ENCODE measurements at regions not wholly inside any gene's neighbourhood (a gene's known extent, or its start where the extent isn't known, plus 50 kb on each side); places are given as distances from the start of the nearest gene placed in this dataset.

DNA sequence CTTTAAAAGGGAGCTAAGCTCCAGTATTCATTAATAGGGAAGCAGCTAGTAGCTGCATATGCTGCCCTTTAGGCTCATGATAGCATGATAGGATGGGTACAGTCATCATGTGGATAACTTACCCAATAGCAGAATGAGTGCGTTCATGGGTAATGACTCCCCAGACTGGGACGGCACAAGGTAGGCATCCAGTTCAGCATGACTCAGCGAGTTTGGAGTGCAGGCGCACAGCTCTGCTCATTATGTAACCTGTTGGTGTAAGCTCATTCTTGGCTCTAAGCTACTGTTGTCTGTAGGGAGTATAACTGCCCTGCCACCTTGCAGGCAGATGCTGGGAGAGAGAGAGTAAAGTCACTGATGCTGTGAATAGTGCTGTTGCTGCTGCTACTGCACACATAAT, 209.2 kb upstream of the SYT4 start:
- Histone ChIP-seq H3K27me3 (ENCODE audit: control insufficient read depth in 1 of 2, insufficient read depth in 2 of 2, low read length in 1 of 2) (no peaks in the 10 kb centered on the region), H3K4me3 (ENCODE audit: low read length in 2 of 2) (no peak overlapping the region), H3K9me3 (ENCODE audit: control insufficient read depth, low read length) (no peaks in the 10 kb centered on the region), H3K27ac (ENCODE audit: low read depth in 1 of 2, low read length in 2 of 2) (no peak overlapping the region), H3K36me3 (ENCODE audit: control insufficient read depth in 1 of 2, insufficient read depth in 2 of 2, low read length in 1 of 2) (no peaks in the 10 kb centered on the region), H3K4me1 (ENCODE audit: control insufficient read depth in 1 of 2, insufficient read depth in 2 of 2, low read length in 2 of 2) (no peaks in the 10 kb centered on the region)
- ATAC-seq (ENCODE audit: low FRiP score) (no peak), DNase-seq (no peak)
- intact Hi-C loops (cut with DNase I): no loop called here
- WGBS, 2 donors: 91% methylated on average over 4 of the region's 4 CpGs

DNA sequence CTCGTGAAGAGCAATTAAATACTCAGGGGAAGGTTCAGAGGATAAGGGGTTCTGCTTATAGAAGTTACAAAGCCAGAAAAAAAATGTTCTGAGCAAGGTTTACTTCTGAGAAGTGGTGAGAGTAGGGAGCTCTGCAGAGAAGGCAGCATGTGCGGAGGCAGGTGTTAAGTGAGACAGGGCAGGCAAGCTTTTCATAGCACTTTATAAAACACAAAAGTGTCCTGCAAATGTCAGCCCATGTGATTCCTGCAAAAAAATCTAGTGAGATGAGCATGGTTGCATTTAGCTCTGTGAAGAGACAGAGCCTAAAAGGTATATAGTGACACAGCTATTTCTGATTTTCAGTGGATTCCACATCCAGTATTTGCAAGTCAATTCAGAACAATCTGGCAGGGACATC, 223.8 kb upstream of the SYT4 start:
- intact Hi-C loops (cut with DNase I): no loop called here
- ATAC-seq (ENCODE audit: low FRiP score) (no peak), DNase-seq (no peak)
- Histone ChIP-seq H3K4me1 (ENCODE audit: control insufficient read depth in 1 of 2, insufficient read depth in 2 of 2, low read length in 2 of 2) (no peaks in the 10 kb centered on the region), H3K4me3 (ENCODE audit: low read length in 2 of 2) (no peak overlapping the region), H3K9me3 (ENCODE audit: control insufficient read depth, low read length) (no peaks in the 10 kb centered on the region), H3K27me3 (ENCODE audit: control insufficient read depth in 1 of 2, insufficient read depth in 2 of 2, low read length in 1 of 2) (no peaks in the 10 kb centered on the region), H3K27ac (ENCODE audit: low read depth in 1 of 2, low read length in 2 of 2) (no peak overlapping the region), H3K36me3 (ENCODE audit: control insufficient read depth in 1 of 2, insufficient read depth in 2 of 2, low read length in 1 of 2) (no peaks in the 10 kb centered on the region)
- WGBS, 2 donors: 58 to 76% methylated on average over 2 of the region's 2 CpGs

DNA sequence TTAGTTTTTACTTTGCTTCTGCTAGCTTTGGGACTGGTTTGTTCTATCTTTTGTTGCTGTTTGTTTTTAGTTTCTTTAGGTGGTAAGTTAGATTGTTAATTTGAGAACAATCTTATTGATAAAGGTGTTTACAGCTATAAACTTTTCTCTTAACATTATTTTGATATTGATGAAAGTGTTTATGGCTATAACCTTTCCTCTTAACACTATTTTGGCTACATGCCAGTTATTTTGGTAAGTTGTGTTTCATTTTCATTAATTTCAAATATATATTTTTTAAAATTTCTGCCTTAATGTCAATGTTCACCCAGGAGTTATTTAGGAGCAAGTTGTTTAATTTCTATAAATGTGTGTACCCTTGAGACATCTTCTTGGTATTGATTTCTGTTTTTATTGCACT, 229.6 kb upstream of the SYT4 start:
- H3K4me1 ChIP-seq (ENCODE audit: control insufficient read depth in 1 of 2, insufficient read depth in 2 of 2, low read length in 2 of 2): no peaks in the 10 kb centered on the region

DNA sequence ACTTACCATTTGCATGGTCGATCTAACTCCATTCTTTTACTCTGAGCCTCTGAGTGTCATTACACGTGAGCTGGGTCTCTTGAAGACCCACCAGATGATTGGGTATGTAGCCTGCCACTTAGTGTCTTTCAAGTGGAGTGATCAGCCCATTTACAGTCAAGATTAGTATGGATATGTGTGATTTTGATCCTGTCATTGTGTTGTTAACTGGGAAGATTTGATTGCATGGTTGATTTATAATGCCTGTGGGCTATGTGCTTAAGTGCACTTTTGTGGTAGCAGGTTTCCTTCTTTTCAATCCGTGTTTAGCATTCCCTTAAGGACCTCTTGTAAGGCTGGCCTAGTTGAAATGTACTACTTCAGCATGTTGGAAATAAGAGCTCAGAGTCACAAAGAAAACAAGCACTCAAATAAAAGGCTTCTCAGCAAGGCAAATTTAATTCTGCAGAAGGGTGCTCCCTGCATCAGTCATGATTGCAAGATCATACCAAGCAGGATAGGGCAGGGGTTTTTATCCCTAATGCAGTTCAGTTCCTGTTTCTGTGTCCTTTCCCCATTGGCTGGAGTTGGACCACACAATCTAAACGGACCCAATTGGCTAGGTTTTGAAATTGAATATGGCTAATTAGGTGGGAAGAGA, 230.7 kb upstream of the SYT4 start:
- no peaks in the 10 kb centered on the region for H3K27me3 ChIP-seq (ENCODE audit: control insufficient read depth in 1 of 2, insufficient read depth in 2 of 2, low read length in 1 of 2)
- H3K4me3 ChIP-seq (ENCODE audit: low read length in 2 of 2): no peak overlapping the region
- 64 to 69% methylated on average over 4 of the region's 4 CpGs for WGBS, 2 donors
- H3K9me3 ChIP-seq (ENCODE audit: control insufficient read depth, low read length): peaks cover 6% of the 10 kb centered on the region
- no peaks in the 10 kb centered on the region for H3K36me3 ChIP-seq (ENCODE audit: control insufficient read depth in 1 of 2, insufficient read depth in 2 of 2, low read length in 1 of 2)
- intact Hi-C loops (cut with DNase I): no loop called here
- H3K27ac ChIP-seq (ENCODE audit: low read depth in 1 of 2, low read length in 2 of 2): no peak overlapping the region
- no peak for DNase-seq
- ATAC-seq (ENCODE audit: low FRiP score): no peak
- H3K4me1 ChIP-seq (ENCODE audit: control insufficient read depth in 1 of 2, insufficient read depth in 2 of 2, low read length in 2 of 2): no peaks in the 10 kb centered on the region

More for the DNA sequence above, 229.6 kb upstream of the SYT4 start:
- DNase-seq: no peak
- Histone ChIP-seq H3K27me3 (ENCODE audit: control insufficient read depth in 1 of 2, insufficient read depth in 2 of 2, low read length in 1 of 2) (no peaks in the 10 kb centered on the region), H3K9me3 (ENCODE audit: control insufficient read depth, low read length) (peaks cover 6% of the 10 kb centered on the region), H3K27ac (ENCODE audit: low read depth in 1 of 2, low read length in 2 of 2) (no peak overlapping the region), H3K36me3 (ENCODE audit: control insufficient read depth in 1 of 2, insufficient read depth in 2 of 2, low read length in 1 of 2) (no peaks in the 10 kb centered on the region), H3K4me3 (ENCODE audit: low read length in 2 of 2) (no peak overlapping the region)
- intact Hi-C loops (cut with DNase I): no loop called here
- ATAC-seq (ENCODE audit: low FRiP score): no peak

DNA sequence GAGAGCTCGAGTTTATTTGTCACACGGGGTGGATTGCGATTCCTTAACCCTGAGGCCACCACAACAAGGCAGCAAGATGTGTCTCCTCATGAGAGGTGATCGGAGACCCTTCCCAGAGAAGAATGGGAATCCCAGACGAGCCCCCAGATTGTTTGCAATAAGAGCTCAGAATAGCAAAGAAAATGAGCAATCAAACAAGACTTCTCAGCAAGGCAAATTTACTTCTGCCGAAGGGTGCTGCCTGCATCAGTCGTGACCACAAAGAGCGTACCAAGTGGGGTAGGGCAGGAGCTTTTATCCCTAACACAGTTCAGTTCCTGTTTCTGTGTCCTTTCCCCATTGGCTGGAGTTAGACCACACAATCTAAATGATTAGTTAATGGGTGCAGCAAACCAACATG, 237.5 kb upstream of the SYT4 start:
- intact Hi-C loops (cut with DNase I): no loop called here
- no peak overlapping the region for H3K4me3 ChIP-seq (ENCODE audit: low read length in 2 of 2)
- ATAC-seq (ENCODE audit: low FRiP score): no peak
- H3K4me1 ChIP-seq (ENCODE audit: control insufficient read depth in 1 of 2, insufficient read depth in 2 of 2, low read length in 2 of 2): no peaks in the 10 kb centered on the region
- no peaks in the 10 kb centered on the region for H3K27me3 ChIP-seq (ENCODE audit: control insufficient read depth in 1 of 2, insufficient read depth in 2 of 2, low read length in 1 of 2)
- no peaks in the 10 kb centered on the region for H3K36me3 ChIP-seq (ENCODE audit: control insufficient read depth in 1 of 2, insufficient read depth in 2 of 2, low read length in 1 of 2)
- no peak overlapping the region for H3K27ac ChIP-seq (ENCODE audit: low read depth in 1 of 2, low read length in 2 of 2)
- 82 to 85% methylated on average over 8 of the region's 8 CpGs for WGBS, 2 donors
- no peak for DNase-seq
- peaks cover 5% of the 10 kb centered on the region for H3K9me3 ChIP-seq (ENCODE audit: control insufficient read depth, low read length)

DNA sequence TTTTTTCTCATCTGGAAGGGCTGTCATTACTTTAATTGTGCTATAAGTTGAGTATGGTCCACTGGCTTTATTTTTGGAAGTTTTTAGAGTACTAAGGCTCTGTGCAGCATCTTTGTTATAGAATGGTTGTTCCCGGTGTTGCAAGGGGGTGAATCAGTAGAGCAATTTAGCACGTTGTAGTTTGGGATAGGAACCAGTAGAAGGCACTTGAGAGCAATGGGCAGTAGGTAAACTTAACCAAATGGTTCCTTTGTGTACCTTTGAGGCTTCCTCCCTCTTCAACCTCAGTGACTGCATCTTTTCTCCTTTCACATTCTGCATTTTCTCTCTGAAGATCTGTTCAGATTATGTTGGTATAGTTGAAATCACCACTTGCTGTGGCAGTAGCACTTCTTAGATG, 238.2 kb upstream of the SYT4 start:
- intact Hi-C loops (cut with DNase I): no loop called here
- WGBS, 2 donors: 67 to 73% methylated on average over 2 of the region's 2 CpGs

DNA sequence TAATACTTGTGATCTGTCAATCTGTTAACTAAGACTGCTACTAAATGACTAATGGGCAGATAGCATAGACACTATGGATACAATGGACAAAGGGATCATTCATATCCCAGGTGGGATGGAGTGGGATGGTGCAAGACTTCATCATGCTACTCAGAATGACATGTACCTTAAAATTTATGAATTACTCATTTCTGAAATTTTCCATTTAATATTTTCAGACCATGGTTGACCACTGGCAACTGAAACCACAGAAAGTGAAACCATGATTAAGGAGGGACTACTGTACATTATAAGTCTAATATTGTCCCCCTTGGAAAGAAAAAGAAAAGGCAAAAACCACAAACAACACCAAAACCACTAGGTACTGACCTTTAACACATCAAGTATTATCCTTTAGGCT, 247.0 kb upstream of the SYT4 start:
- intact Hi-C loops (cut with DNase I): no loop called here
- no peak for DNase-seq
- Histone ChIP-seq H3K9me3 (ENCODE audit: control insufficient read depth, low read length) (no peaks in the 10 kb centered on the region), H3K36me3 (ENCODE audit: control insufficient read depth in 1 of 2, insufficient read depth in 2 of 2, low read length in 1 of 2) (no peaks in the 10 kb centered on the region), H3K4me3 (ENCODE audit: low read length in 2 of 2) (no peak overlapping the region), H3K27ac (ENCODE audit: low read depth in 1 of 2, low read length in 2 of 2) (no peak overlapping the region), H3K27me3 (ENCODE audit: control insufficient read depth in 1 of 2, insufficient read depth in 2 of 2, low read length in 1 of 2) (no peaks in the 10 kb centered on the region), H3K4me1 (ENCODE audit: control insufficient read depth in 1 of 2, insufficient read depth in 2 of 2, low read length in 2 of 2) (no peaks in the 10 kb centered on the region)
- no peak for ATAC-seq (ENCODE audit: low FRiP score)

More for the DNA sequence above, 238.2 kb upstream of the SYT4 start:
- Histone ChIP-seq H3K27me3 (ENCODE audit: control insufficient read depth in 1 of 2, insufficient read depth in 2 of 2, low read length in 1 of 2) (no peaks in the 10 kb centered on the region), H3K4me1 (ENCODE audit: control insufficient read depth in 1 of 2, insufficient read depth in 2 of 2, low read length in 2 of 2) (no peaks in the 10 kb centered on the region), H3K9me3 (ENCODE audit: control insufficient read depth, low read length) (peaks cover 5% of the 10 kb centered on the region), H3K27ac (ENCODE audit: low read depth in 1 of 2, low read length in 2 of 2) (no peak overlapping the region), H3K4me3 (ENCODE audit: low read length in 2 of 2) (no peak overlapping the region), H3K36me3 (ENCODE audit: control insufficient read depth in 1 of 2, insufficient read depth in 2 of 2, low read length in 1 of 2) (no peaks in the 10 kb centered on the region)
- ATAC-seq (ENCODE audit: low FRiP score): no peak
- no peak for DNase-seq

DNA sequence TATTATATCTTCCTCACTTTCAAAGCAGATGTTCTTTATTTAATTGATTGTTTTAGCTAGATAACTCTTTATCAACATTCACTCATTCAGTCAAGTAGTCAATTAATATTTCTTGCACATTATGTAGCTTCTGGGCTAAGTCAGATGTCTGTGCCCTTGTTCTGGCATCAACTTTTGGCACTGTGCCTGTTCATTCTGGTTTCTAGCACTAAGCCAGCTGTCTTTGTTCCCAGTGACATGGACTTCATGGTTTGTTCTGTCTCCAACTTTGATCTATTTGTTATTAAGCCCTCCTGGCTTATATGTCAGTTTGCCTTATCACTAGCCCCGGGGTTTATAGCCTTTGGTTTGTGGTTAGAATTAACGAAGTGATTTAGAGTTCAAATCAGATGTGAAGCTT, 247.9 kb upstream of the SYT4 start:
- 35 to 40% methylated on average over 2 of the region's 2 CpGs for WGBS, 2 donors
- Histone ChIP-seq H3K27ac (ENCODE audit: low read depth in 1 of 2, low read length in 2 of 2) (no peak overlapping the region), H3K4me1 (ENCODE audit: control insufficient read depth in 1 of 2, insufficient read depth in 2 of 2, low read length in 2 of 2) (no peaks in the 10 kb centered on the region), H3K36me3 (ENCODE audit: control insufficient read depth in 1 of 2, insufficient read depth in 2 of 2, low read length in 1 of 2) (no peaks in the 10 kb centered on the region), H3K27me3 (ENCODE audit: control insufficient read depth in 1 of 2, insufficient read depth in 2 of 2, low read length in 1 of 2) (no peaks in the 10 kb centered on the region), H3K9me3 (ENCODE audit: control insufficient read depth, low read length) (no peaks in the 10 kb centered on the region), H3K4me3 (ENCODE audit: low read length in 2 of 2) (no peak overlapping the region)
- DNase-seq (no peak), ATAC-seq (ENCODE audit: low FRiP score) (no peak)
- intact Hi-C loops (cut with DNase I): no loop called here

DNA sequence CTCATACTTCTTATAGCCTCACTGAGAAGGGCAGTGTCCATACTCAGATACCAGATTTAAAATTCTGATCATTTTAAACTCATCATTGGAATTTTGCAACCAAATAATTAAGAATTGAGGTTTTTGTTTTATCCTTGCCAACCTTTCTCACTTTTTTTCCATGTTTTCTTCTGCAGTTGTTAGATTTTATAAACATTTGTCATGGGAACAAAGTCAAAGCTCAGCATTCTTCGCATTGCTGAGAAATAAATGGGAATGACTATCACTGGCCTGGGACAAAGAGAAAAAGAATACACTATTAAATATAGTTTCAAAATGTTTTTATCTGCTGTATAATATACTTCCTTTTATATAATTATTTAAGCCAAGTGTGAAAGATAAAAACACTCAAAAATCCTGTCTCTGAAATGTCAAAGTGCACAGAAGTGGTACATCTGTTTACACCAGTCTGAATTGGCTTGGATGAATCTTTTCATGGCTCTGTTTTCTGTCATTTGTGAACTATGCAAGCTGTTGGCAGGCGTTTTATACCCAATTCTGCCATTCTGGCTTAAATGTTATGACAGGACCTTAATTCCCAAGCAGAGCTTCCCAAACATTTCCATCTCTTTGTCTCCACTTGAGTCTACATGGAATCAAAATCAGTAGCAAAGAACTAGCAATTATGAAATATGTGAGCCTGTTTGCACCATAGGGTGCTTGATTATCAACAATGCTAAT, 249.3 kb upstream of the SYT4 start:
- no peak overlapping the region for H3K4me3 ChIP-seq (ENCODE audit: low read length in 2 of 2)
- intact Hi-C loops (cut with DNase I): no loop called here
- ATAC-seq (ENCODE audit: low FRiP score) (no peak), DNase-seq (no peak)
- no peaks in the 10 kb centered on the region for H3K36me3 ChIP-seq (ENCODE audit: control insufficient read depth in 1 of 2, insufficient read depth in 2 of 2, low read length in 1 of 2)
- H3K4me1 ChIP-seq (ENCODE audit: control insufficient read depth in 1 of 2, insufficient read depth in 2 of 2, low read length in 2 of 2): no peaks in the 10 kb centered on the region
- H3K9me3 ChIP-seq (ENCODE audit: control insufficient read depth, low read length): no peaks in the 10 kb centered on the region
- H3K27ac ChIP-seq (ENCODE audit: low read depth in 1 of 2, low read length in 2 of 2): no peak overlapping the region
- 35 to 43% methylated on average over 2 of the region's 2 CpGs for WGBS, 2 donors
- H3K27me3 ChIP-seq (ENCODE audit: control insufficient read depth in 1 of 2, insufficient read depth in 2 of 2, low read length in 1 of 2): no peaks in the 10 kb centered on the region

All from aorta (tissue), 5 donors.